Endothelial cell of umbilical vein (primary cell): ENCODE measurements at regions not wholly inside any gene's neighbourhood (a gene's known extent, or its start where the extent isn't known, plus 50 kb on each side); places are given as distances from the start of the nearest gene placed in this dataset.
"Not testable (repeated sequence)": the region's sequence is repeated elsewhere in the genome, so short reads cannot be mapped to it uniquely, and the experiment has no call there.

Experiments used
- BruUV-seq: library from RNA; stranded (reverse); fragments of 400-500 nt; replicated peaks from 2 replicates; lab custom pipeline; 2021; lab: Mats Ljungman, UMichigan
- CTCF ChIA-PET: fragments of 300-600, 350-600 bp; sonication (Branson Sonifier 250); formaldehyde crosslinking; loops from one replicate; lab custom pipeline; 2021; ENCODE audit warnings: antibody characterized with exemption, inconsistent platforms; lab: Charles Lee
- POLR2A ChIA-PET: fragments of 300-600, 350-600 bp; sonication (Branson Sonifier 250); formaldehyde crosslinking; loops from one replicate; lab custom pipeline; 2021; ENCODE audit warnings: antibody characterized with exemption, inconsistent platforms; lab: Charles Lee
- DNase-seq: peaks from one replicate; pipeline ENCODE4 v3.0.0-alpha.2; 2011; ENCODE audit warnings: low read depth, low spot score
- FAIRE-seq: peaks from 2 replicates; lab custom pipeline; 2011; peaks lifted over from hg19 to GRCh38; lab: Jason Lieb, UNC
- H2AFZ ChIP-seq: 2 replicates; pipeline ENCODE4 v1.6.0; 2012; ENCODE audit warnings: low read depth, low read length, control low read depth, inconsistent platforms
- H3K27ac ChIP-seq: 2 replicates; pipeline ENCODE4 v1.5.1; 2011; ENCODE audit warnings: low read depth, mild to moderate bottlenecking, control low read depth, low read length, moderate library complexity; ENCODE audit not compliant: insufficient read depth
- H3K27me3 ChIP-seq, 2 experiments: 2 replicates each; pipeline versions ENCODE4 v1.6.0 to v1.6.1; 2011; ENCODE audit warnings: low read length in 2 of 2, mixed read lengths in 1 of 2; ENCODE audit not compliant: control insufficient read depth in 2 of 2, insufficient read depth in 2 of 2
- H3K36me3 ChIP-seq, 2 experiments: 2 replicates in 1 of 2; 3 replicates in 1 of 2; pipeline ENCODE4 v1.5.1; 2011; ENCODE audit warnings: low read length in 2 of 2, mild to moderate bottlenecking in 1 of 2, moderate library complexity in 1 of 2; ENCODE audit not compliant: control insufficient read depth in 2 of 2, insufficient read depth in 2 of 2; ENCODE audit errors: extremely low read depth in 1 of 2
- H3K4me1 ChIP-seq: 3 replicates; pipeline ENCODE4 v1.5.1; 2011; ENCODE audit warnings: mild to moderate bottlenecking, low read length; ENCODE audit not compliant: control insufficient read depth, insufficient read depth; ENCODE audit errors: extremely low read depth
- H3K4me2 ChIP-seq: 2 replicates; pipeline ENCODE4 v1.6.1; 2011; ENCODE audit warnings: low read length, control low read depth, mixed read lengths; ENCODE audit not compliant: insufficient read depth
- H3K4me3 ChIP-seq, 3 experiments: fragments of 200-600 bp in 1 of 3; sonication (generic), shearing (Covaris generic) in 1 of 3; replicated peaks in 1 of 3; 2 replicates each; pipeline ENCODE4 v1.5.1; 2011 to 2016; ENCODE audit warnings: control low read depth in 3 of 3, low read length in 3 of 3, mild to moderate bottlenecking in 2 of 3, inconsistent platforms in 1 of 3, low read depth in 1 of 3, moderate library complexity in 1 of 3; ENCODE audit not compliant: insufficient read depth in 1 of 3
- H3K79me2 ChIP-seq: 2 replicates; pipeline ENCODE4 v1.6.0; 2012; ENCODE audit warnings: low read length, inconsistent platforms; ENCODE audit not compliant: control insufficient read depth, insufficient read depth
- H3K9ac ChIP-seq: replicated peaks from 2 replicates; pipeline ENCODE3; 2011; ENCODE audit warnings: low read length, control low read depth; ENCODE audit not compliant: insufficient read depth; ENCODE audit errors: extremely low read depth
- H3K9me1 ChIP-seq: replicated peaks from 3 replicates; pipeline ENCODE4 v1.6.0; 2011; ENCODE audit warnings: mild to moderate bottlenecking, low read length; ENCODE audit not compliant: control insufficient read depth, insufficient read depth; ENCODE audit errors: extremely low read depth
- H3K9me3 ChIP-seq: replicated peaks from 2 replicates; pipeline ENCODE4 v1.5.1; 2012; ENCODE audit warnings: low read length, inconsistent platforms; ENCODE audit not compliant: control insufficient read depth, insufficient read depth
- H4K20me1 ChIP-seq: replicated peaks from 2 replicates; pipeline ENCODE3; 2011; ENCODE audit warnings: mild to moderate bottlenecking, low read length; ENCODE audit not compliant: control insufficient read depth, insufficient read depth; ENCODE audit errors: extremely low read depth
- dilution Hi-C: fragments of 300-500 bp; cut with MboI; formaldehyde crosslinking; loops from one replicate; pipeline ENCODE4 v1.15.0; 2019; ENCODE audit warnings: low sequenced_read_pairs; ENCODE audit not compliant: extremely low pct_ligation_motif_present
- intact Hi-C: fragments of 100-400 bp; cut with micrococcal nuclease; formaldehyde crosslinking; loops from one replicate; pipeline ENCODE4 v1.10.0; 2022

DNA sequence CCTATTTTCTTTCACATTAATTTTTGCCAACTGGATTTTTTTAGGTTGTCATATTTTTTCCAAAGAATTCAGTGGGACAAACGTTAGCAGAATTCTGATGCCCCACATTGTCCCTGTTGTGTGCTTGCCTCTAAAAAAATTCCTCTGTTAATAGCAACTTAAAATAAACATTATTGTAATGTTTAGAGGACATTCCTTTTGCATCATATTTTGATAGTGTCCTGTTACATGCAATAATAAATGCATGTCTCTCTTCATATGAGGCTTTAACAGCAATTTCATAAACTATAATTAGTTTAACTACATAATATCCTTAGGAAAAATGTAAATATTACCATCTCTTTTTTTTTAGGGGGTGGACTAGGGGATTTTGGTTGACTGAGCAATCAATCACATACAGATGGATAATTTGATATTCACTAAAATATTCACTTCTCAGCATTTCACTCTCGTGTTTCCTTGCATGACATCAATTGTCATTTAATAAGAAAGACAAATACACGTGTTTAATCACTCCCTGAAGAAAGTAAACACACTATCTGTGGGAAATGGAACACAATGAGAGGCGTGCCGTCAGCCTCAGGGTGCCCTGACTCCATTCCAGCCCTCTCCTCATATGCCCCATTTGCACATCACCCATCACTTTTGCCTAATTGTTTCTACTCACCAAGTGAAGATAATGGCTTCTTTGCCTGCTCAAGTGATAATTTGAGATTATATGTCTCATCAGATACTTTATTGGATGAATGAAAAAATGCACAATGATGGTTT, 110.3 kb upstream of the SPATA31A3 start:
- H3K27me3 ChIP-seq, H3K4me2 ChIP-seq, H2AFZ ChIP-seq, DNase-seq, H3K9me3 ChIP-seq, H4K20me1 ChIP-seq, dilution Hi-C loops, FAIRE-seq, intact Hi-C loops, CTCF ChIA-PET, H3K4me3 ChIP-seq, H3K27ac ChIP-seq, H3K36me3 ChIP-seq, H3K79me2 ChIP-seq, H3K9me1 ChIP-seq, H3K9ac ChIP-seq, POLR2A ChIA-PET, BruUV-seq, H3K4me1 ChIP-seq: not testable (repeated sequence)

DNA sequence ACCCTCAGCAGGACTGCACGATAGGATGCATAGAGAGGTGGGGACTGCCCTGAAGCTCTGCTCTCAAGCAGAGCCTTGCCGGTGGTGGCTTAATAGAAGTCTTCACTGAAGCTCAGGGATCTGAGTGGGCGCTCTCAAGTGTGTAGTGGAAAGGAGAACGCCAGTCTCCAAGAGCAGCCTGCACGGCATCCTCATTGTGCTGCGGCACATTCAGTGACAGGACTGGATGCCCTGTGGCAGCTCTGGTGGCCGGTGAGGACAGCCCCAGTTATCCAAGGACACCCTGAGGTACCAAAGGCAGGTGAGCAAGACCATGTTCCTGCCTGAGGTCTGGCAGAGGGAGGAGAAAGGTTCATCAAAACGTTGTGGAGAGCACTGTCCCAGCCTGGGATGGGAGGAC, 98.8 kb upstream of the SPATA31A3 start:
- FAIRE-seq, H3K79me2 ChIP-seq, H3K36me3 ChIP-seq, H3K9me1 ChIP-seq, H3K4me3 ChIP-seq, H4K20me1 ChIP-seq, BruUV-seq, intact Hi-C loops, H3K4me2 ChIP-seq, H2AFZ ChIP-seq, H3K27me3 ChIP-seq, dilution Hi-C loops, POLR2A ChIA-PET, H3K27ac ChIP-seq, H3K4me1 ChIP-seq, H3K9me3 ChIP-seq, DNase-seq, H3K9ac ChIP-seq, CTCF ChIA-PET: not testable (repeated sequence)

GRCh38 chr9:67086862-67087261, 94.5 kb upstream of the SPATA31A3 start:
- H3K4me1 ChIP-seq, H3K9ac ChIP-seq, H3K79me2 ChIP-seq, CTCF ChIA-PET, DNase-seq, H2AFZ ChIP-seq, H3K27ac ChIP-seq, intact Hi-C loops, dilution Hi-C loops, H3K4me3 ChIP-seq, H4K20me1 ChIP-seq, H3K9me1 ChIP-seq, FAIRE-seq, H3K9me3 ChIP-seq, H3K36me3 ChIP-seq, H3K4me2 ChIP-seq, H3K27me3 ChIP-seq, BruUV-seq, POLR2A ChIA-PET: not testable (repeated sequence)

GRCh38 chr9:67066140-67066539, 73.8 kb upstream of the SPATA31A3 start:
- H4K20me1 ChIP-seq, H3K9me3 ChIP-seq, FAIRE-seq, H3K79me2 ChIP-seq, CTCF ChIA-PET, H3K36me3 ChIP-seq, H3K4me1 ChIP-seq, H3K27ac ChIP-seq, BruUV-seq, H3K9me1 ChIP-seq, H3K4me2 ChIP-seq, intact Hi-C loops, H3K9ac ChIP-seq, POLR2A ChIA-PET, H3K27me3 ChIP-seq, DNase-seq, H2AFZ ChIP-seq, dilution Hi-C loops, H3K4me3 ChIP-seq: not testable (repeated sequence)
